ENCODE measurements at regions not wholly inside any gene's neighbourhood (a gene's known extent, or its start where the extent isn't known, plus 50 kb on each side); places are given as distances from the start of the nearest gene placed in this dataset.

DNA sequence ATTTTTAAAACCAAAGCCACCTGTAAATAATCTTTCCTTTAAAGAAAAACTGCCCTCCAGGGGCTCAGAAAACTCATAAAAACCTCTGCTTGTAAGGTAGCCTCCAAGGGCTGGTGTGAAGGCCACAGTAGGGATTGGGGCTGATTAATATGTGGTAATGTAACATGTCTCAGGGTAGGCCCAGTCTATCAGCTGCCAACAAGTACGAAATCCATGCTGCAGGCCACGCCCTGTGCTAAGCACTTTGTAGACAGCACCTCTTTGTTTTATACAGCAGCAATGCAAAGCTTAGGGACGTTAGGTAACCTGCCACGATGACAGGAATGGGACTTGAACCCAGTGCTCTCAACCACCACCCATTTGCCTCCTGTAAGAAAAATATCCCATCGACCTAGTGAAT is 65.6 kb upstream of the PRICKLE2 start:
- FAIRE-seq = no peak
- Histone ChIP-seq H3K9me3 (ENCODE audit: control insufficient read depth in 2 of 3, insufficient read depth in 1 of 3, low read length in 3 of 3) (no peaks in the 10 kb centered on the region), H3K9ac (ENCODE audit: low read length in 3 of 3) (no peak overlapping the region), H3K4me3 (ENCODE audit: low read length in 3 of 3) (no peak overlapping the region), H3K27me3 (ENCODE audit: control insufficient read depth, insufficient read depth, low read length) (no peaks in the 10 kb centered on the region), H3K36me3 (ENCODE audit: control insufficient read depth in 2 of 3, insufficient read depth in 3 of 3, low read length in 3 of 3) (no peaks in the 10 kb centered on the region), H3K4me1 (ENCODE audit: control insufficient read depth in 2 of 3, insufficient read depth in 2 of 3, low read depth in 1 of 3, low read length in 3 of 3) (no peaks in the 10 kb centered on the region), H3K27ac (ENCODE audit: low read depth in 2 of 2, low read length in 2 of 2) (no peak overlapping the region)
- DNase-seq = no peak
- no peak for TF ChIP-seq CTCF (IDR thresholded peaks at IDR 0.05; ENCODE audit: borderline replicate concordance, extremely low read depth, insufficient read depth)
- intact Hi-C loops (cut with DNase I) = no loop called here

DNA sequence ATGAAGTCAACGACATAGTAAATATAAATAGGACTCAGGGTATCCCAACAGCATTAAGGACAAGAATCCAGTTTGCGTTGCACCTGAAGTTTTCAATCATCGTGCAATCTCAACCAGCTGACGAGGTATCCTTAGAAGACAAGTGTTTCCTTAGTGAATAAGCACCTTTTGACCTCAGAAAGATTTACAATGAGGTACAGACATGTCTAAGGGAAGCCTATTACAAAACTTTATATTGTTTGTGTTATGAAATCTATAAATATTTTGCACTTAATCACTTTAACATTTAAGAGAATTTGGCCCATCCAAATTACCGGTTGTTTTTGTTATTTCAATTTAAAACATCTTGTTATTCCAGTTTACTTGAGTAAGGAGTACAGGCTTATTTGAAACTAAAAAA is 64.9 kb upstream of the PRICKLE2 start:
- DNase-seq (no peak), FAIRE-seq (no peak)
- no peak for TF ChIP-seq CTCF (IDR thresholded peaks at IDR 0.05; ENCODE audit: borderline replicate concordance, extremely low read depth, insufficient read depth)
- no peak overlapping the region for H3K4me3 ChIP-seq (ENCODE audit: low read length in 3 of 3)
- H3K36me3 ChIP-seq (ENCODE audit: control insufficient read depth in 2 of 3, insufficient read depth in 3 of 3, low read length in 3 of 3) = no peaks in the 10 kb centered on the region
- intact Hi-C loops (cut with DNase I) = no loop called here
- H3K9me3 ChIP-seq (ENCODE audit: control insufficient read depth in 2 of 3, insufficient read depth in 1 of 3, low read length in 3 of 3) = no peaks in the 10 kb centered on the region
- no peaks in the 10 kb centered on the region for H3K27me3 ChIP-seq (ENCODE audit: control insufficient read depth, insufficient read depth, low read length)
- H3K4me1 ChIP-seq (ENCODE audit: control insufficient read depth in 2 of 3, insufficient read depth in 2 of 3, low read depth in 1 of 3, low read length in 3 of 3) = no peaks in the 10 kb centered on the region
- no peak overlapping the region for H3K9ac ChIP-seq (ENCODE audit: low read length in 3 of 3)
- H3K27ac ChIP-seq (ENCODE audit: low read depth in 2 of 2, low read length in 2 of 2) = no peak overlapping the region

DNA sequence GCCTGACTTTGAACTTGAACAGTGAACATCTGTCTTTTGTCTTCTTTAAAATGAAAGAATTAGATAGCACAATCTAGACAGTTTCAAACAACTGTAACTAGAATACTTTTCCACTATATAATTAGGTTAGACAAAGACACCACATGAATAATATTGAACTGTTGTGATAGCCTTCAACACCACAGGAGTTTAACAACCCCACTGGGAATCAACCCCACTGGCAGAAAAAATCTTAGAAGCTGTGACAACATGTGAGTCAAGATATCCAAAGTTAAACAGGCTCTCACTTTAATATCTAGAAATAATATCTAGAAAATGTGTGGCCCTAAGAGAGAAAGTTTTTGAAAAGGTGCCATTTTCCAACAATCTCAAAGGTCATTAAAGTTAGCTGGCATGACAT is 64.4 kb upstream of the PRICKLE2 start:
- Histone ChIP-seq H3K9me3 (ENCODE audit: control insufficient read depth in 2 of 3, insufficient read depth in 1 of 3, low read length in 3 of 3) (no peaks in the 10 kb centered on the region), H3K4me1 (ENCODE audit: control insufficient read depth in 2 of 3, insufficient read depth in 2 of 3, low read depth in 1 of 3, low read length in 3 of 3) (no peaks in the 10 kb centered on the region), H3K4me3 (ENCODE audit: low read length in 3 of 3) (no peak overlapping the region), H3K9ac (ENCODE audit: low read length in 3 of 3) (no peak overlapping the region), H3K27me3 (ENCODE audit: control insufficient read depth, insufficient read depth, low read length) (no peaks in the 10 kb centered on the region), H3K36me3 (ENCODE audit: control insufficient read depth in 2 of 3, insufficient read depth in 3 of 3, low read length in 3 of 3) (no peaks in the 10 kb centered on the region), H3K27ac (ENCODE audit: low read depth in 2 of 2, low read length in 2 of 2) (no peak overlapping the region)
- FAIRE-seq (no peak), DNase-seq (no peak)
- no peak for TF ChIP-seq CTCF (IDR thresholded peaks at IDR 0.05; ENCODE audit: borderline replicate concordance, extremely low read depth, insufficient read depth)
- intact Hi-C loops (cut with DNase I) = no loop called here

- Histone ChIP-seq H3K27ac (ENCODE audit: low read depth in 2 of 2, low read length in 2 of 2) (peak overlapping the region; percentile 49 to 51), H3K9ac (ENCODE audit: low read length in 3 of 3) (no peak overlapping the region), H3K27me3 (ENCODE audit: control insufficient read depth, insufficient read depth, low read length) (no peaks in the 10 kb centered on the region), H3K4me1 (ENCODE audit: control insufficient read depth in 2 of 3, insufficient read depth in 2 of 3, low read depth in 1 of 3, low read length in 3 of 3) (no peaks in the 10 kb centered on the region), H3K36me3 (ENCODE audit: control insufficient read depth in 2 of 3, insufficient read depth in 3 of 3, low read length in 3 of 3) (no peaks in the 10 kb centered on the region), H3K4me3 (ENCODE audit: low read length in 3 of 3) (peak overlapping the region in 1 of 3 donors; percentile 9), H3K9me3 (ENCODE audit: control insufficient read depth in 2 of 3, insufficient read depth in 1 of 3, low read length in 3 of 3) (no peaks in the 10 kb centered on the region)
- DNase-seq (peak in 1 of 5 donors; percentile 43), FAIRE-seq (peak; percentile 57)
- intact Hi-C loops (cut with DNase I) = no loop called here
- TF ChIP-seq CTCF (IDR thresholded peaks at IDR 0.05; ENCODE audit: borderline replicate concordance, extremely low read depth, insufficient read depth) = no peak
These were observed 53.4 kb upstream of the PRICKLE2 start for GRCh38 chr3:64278625-64279024.

Data from kidney (tissue), 13 donors.